Neural cell (in vitro differentiated cells): ENCODE measurements at regions not wholly inside any gene's neighbourhood (a gene's known extent, or its start where the extent isn't known, plus 50 kb on each side); places are given as distances from the start of the nearest gene placed in this dataset.

Source experiments
- EZH2 ChIP-seq: fragments of 200-600, 300-800 bp; shearing (Covaris generic), sonication (generic); IDR thresholded peaks from 2 replicates; pipeline ENCODE4 v1.6.1; 2014; ENCODE audit warnings: antibody characterized with exemption, low read length, borderline replicate concordance, mild to moderate bottlenecking; ENCODE audit not compliant: insufficient read depth, poor library complexity, severe bottlenecking
- RAD21 ChIP-seq: fragments of 450-650 bp; conservative IDR thresholded peaks from 2 replicates; pipeline ENCODE4 v1.6.1; 2014; ENCODE audit warnings: antibody characterized with exemption, mild to moderate bottlenecking, moderate library complexity

GRCh38 chr13:42667638-42668037 lies 93.7 kb downstream of the TNFSF11 start:
- TF ChIP-seq EZH2 (no peak), RAD21 (no peak)
